ENCODE measurements at regions not wholly inside any gene's neighbourhood (a gene's known extent, or its start where the extent isn't known, plus 50 kb on each side); places are given as distances from the start of the nearest gene placed in this dataset.

- DNase-seq (ENCODE audit: extremely low spot score), result no peak
- peaks cover 0 to 36% (median 28%) of the 10 kb centered on the region in 4 donors for H3K4me1 ChIP-seq
- H3K9me3 ChIP-seq, result no peaks in the 10 kb centered on the region
- H3K4me3 ChIP-seq, result no peak overlapping the region
- TF ChIP-seq POLR2AphosphoS5 (IDR thresholded peaks at IDR 0.05), result no peak
- no peak for TF ChIP-seq EP300 (IDR thresholded peaks at IDR 0.05)
- no peak for TF ChIP-seq POLR2A (IDR thresholded peaks at IDR 0.05; ENCODE audit: low read depth)
- no peak for TF ChIP-seq CTCF (IDR thresholded peaks at IDR 0.05)
- no peaks in the 10 kb centered on the region for H3K27me3 ChIP-seq
- intact Hi-C loops (cut with DNase I), result no loop called here
- H3K36me3 ChIP-seq, result no peaks in the 10 kb centered on the region
- 89% methylated on average over 4 of the region's 4 CpGs for WGBS
- H3K27ac ChIP-seq (replicated peaks in 1 of 4), result no peak overlapping the region
Observed at GRCh38 chr6:21712213-21712612, 118.7 kb downstream of the SOX4 start.

- TF ChIP-seq POLR2AphosphoS5 (IDR thresholded peaks at IDR 0.05), result no peak
- TF ChIP-seq POLR2A (IDR thresholded peaks at IDR 0.05; ENCODE audit: low read depth), result no peak
- no peak for TF ChIP-seq CTCF (IDR thresholded peaks at IDR 0.05)
- TF ChIP-seq EP300 (IDR thresholded peaks at IDR 0.05), result no peak
- no peaks in the 10 kb centered on the region for H3K27me3 ChIP-seq
- no peak overlapping the region for H3K4me3 ChIP-seq
- H3K9me3 ChIP-seq, result no peaks in the 10 kb centered on the region
- WGBS, result 88% methylated on average over 2 of the region's 2 CpGs
- no peaks in the 10 kb centered on the region for H3K36me3 ChIP-seq
- H3K27ac ChIP-seq (replicated peaks in 1 of 4), result no peak overlapping the region
- no peak for DNase-seq (ENCODE audit: extremely low spot score)
- peaks cover 0 to 24% (median 21%) of the 10 kb centered on the region in 4 donors for H3K4me1 ChIP-seq
- intact Hi-C loops (cut with DNase I), result no loop called here
Observed at GRCh38 chr6:21713481-21713880, 119.9 kb downstream of the SOX4 start.

- H3K27ac ChIP-seq (replicated peaks in 1 of 4), result no peak overlapping the region
- H3K4me1 ChIP-seq, result peaks cover 0 to 23% (median 19%) of the 10 kb centered on the region in 4 donors
- H3K27me3 ChIP-seq, result no peaks in the 10 kb centered on the region
- TF ChIP-seq POLR2AphosphoS5 (IDR thresholded peaks at IDR 0.05) (no peak), CTCF (IDR thresholded peaks at IDR 0.05) (no peak), POLR2A (IDR thresholded peaks at IDR 0.05; ENCODE audit: low read depth) (no peak), EP300 (IDR thresholded peaks at IDR 0.05) (no peak)
- peaks cover 0 to 6% (median 0%) of the 10 kb centered on the region in 4 donors for H3K9me3 ChIP-seq
- 89% methylated on average over 5 of the region's 5 CpGs for WGBS
- no peak overlapping the region for H3K4me3 ChIP-seq
- no peaks in the 10 kb centered on the region for H3K36me3 ChIP-seq
- no peak for DNase-seq (ENCODE audit: extremely low spot score)
- intact Hi-C loops (cut with DNase I), result no loop called here
Observed at GRCh38 chr6:21715180-21715579, 121.6 kb downstream of the SOX4 start.

GRCh38 chr6:21722510-21722909 lies 129.0 kb downstream of the SOX4 start:
- TF ChIP-seq CTCF (IDR thresholded peaks at IDR 0.05) (no peak), EP300 (IDR thresholded peaks at IDR 0.05) (no peak), POLR2A (IDR thresholded peaks at IDR 0.05; ENCODE audit: low read depth) (no peak), POLR2AphosphoS5 (IDR thresholded peaks at IDR 0.05) (no peak)
- intact Hi-C loops (cut with DNase I), result no loop called here
- DNase-seq (ENCODE audit: extremely low spot score), result no peak
- Histone ChIP-seq H3K27ac (replicated peaks in 1 of 4) (no peak overlapping the region), H3K9me3 (peaks cover 0 to 6% (median 0%) of the 10 kb centered on the region in 4 donors), H3K4me1 (peaks cover 0 to 11% (median 2%) of the 10 kb centered on the region in 4 donors), H3K27me3 (no peaks in the 10 kb centered on the region), H3K4me3 (no peak overlapping the region), H3K36me3 (no peaks in the 10 kb centered on the region)
- 65% methylated on average over 12 of the region's 12 CpGs for WGBS

GRCh38 chr6:21726676-21727075 lies 133.1 kb downstream of the SOX4 start:
- intact Hi-C loops (cut with DNase I), result no loop called here
- Histone ChIP-seq H3K36me3 (no peaks in the 10 kb centered on the region), H3K4me1 (peaks cover 2 to 21% (median 17%) of the 10 kb centered on the region in 4 donors), H3K27ac (replicated peaks in 1 of 4) (no peak overlapping the region), H3K27me3 (no peaks in the 10 kb centered on the region), H3K4me3 (no peak overlapping the region), H3K9me3 (no peaks in the 10 kb centered on the region)
- no peak for TF ChIP-seq CTCF (IDR thresholded peaks at IDR 0.05)
- WGBS, result 77% methylated on average over 7 of the region's 7 CpGs
- no peak for DNase-seq (ENCODE audit: extremely low spot score)

Data from esophagus muscularis mucosa (tissue), 4 donors.